ENCODE measurements at regions not wholly inside any gene's neighbourhood (a gene's known extent, or its start where the extent isn't known, plus 50 kb on each side); places are given as distances from the start of the nearest gene placed in this dataset.

DNA sequence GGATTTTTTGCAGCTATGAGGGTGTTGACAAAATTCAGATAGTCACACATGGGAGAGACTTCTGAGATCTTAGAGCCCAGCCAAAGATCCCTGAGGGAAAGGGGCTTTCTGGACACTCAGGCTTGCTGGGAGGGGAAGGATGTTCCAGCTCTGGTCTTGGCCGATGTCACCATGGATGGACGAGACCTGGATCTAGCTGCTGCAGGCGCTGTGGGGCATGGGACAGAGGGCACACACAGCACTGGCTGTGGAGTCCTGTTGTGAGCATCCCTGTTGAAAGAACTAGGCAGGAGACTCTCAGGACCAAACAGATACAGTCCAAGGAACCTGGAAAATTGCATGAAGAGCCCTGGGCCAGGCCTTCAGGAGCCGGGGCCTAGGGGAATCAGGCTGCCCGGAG lies 80.1 kb upstream of the SDK2 start:
- DNase-seq (ENCODE audit: low read depth, low spot score), result no peak
- CTCF ChIA-PET, result no interaction called here
- POLR2A ChIA-PET, result no interaction called here
- TF ChIP-seq, protein P1, sequence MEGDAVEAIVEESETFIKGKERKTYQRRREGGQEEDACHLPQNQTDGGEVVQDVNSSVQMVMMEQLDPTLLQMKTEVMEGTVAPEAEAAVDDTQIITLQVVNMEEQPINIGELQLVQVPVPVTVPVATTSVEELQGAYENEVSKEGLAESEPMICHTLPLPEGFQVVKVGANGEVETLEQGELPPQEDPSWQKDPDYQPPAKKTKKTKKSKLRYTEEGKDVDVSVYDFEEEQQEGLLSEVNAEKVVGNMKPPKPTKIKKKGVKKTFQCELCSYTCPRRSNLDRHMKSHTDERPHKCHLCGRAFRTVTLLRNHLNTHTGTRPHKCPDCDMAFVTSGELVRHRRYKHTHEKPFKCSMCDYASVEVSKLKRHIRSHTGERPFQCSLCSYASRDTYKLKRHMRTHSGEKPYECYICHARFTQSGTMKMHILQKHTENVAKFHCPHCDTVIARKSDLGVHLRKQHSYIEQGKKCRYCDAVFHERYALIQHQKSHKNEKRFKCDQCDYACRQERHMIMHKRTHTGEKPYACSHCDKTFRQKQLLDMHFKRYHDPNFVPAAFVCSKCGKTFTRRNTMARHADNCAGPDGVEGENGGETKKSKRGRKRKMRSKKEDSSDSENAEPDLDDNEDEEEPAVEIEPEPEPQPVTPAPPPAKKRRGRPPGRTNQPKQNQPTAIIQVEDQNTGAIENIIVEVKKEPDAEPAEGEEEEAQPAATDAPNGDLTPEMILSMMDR (IDR thresholded peaks at IDR 0.05; ENCODE audit: insufficient read depth, low read length, missing control alignments), result no peak
- H3K4me3 ChIP-seq (ENCODE audit: low read depth, low read length), result no peak overlapping the region

GRCh38 chr17:73724990-73725389 lies 80.7 kb upstream of the SDK2 start:
- CTCF ChIA-PET, result no interaction called here

DNA sequence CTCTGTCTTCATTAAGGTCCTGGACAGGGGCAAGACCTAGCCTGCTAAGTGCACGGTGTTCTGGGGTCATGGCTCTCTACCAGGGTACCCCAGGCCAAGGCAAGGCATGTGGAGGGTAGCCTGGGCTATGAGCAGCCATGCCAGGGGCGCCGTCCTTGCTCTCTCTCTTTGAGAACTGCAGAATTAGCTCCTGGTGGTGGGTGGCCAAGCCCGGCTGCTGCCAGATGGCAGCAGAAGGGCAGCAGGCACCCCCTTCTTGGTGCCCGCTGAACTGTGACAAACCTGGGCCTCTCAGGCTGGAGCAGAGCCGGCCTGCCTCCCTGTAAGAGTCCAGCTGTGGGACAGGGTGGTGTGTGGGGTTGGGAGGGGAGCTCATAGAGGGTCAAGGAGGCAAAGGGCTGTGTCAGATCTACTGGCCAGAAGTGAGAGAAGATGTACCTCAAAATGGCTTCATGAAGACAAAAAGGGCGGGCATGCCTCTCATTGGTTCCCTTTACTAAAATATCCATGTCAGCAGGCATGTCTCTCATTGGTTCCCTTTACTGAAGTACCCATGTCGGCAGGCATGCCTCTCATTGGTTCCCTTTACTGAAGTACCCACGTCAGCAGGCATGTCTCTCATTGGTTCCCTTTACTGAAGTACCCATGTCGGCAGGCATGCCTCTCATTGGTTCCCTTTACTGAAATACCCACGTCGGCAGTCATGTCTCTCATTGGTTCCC lies 81.7 kb upstream of the SDK2 start:
- POLR2A ChIA-PET, result no interaction called here
- CTCF ChIA-PET, result no interaction called here
- DNase-seq (ENCODE audit: low read depth, low spot score), result no peak
- TF ChIP-seq, protein P1 (IDR thresholded peaks at IDR 0.05; ENCODE audit: insufficient read depth, low read length, missing control alignments), result no peak
- no peak overlapping the region for H3K4me3 ChIP-seq (ENCODE audit: low read depth, low read length)

More at GRCh38 chr17:73724990-73725389, 80.7 kb upstream of the SDK2 start:
- POLR2A ChIA-PET, result no interaction called here
- no peak overlapping the region for H3K4me3 ChIP-seq (ENCODE audit: low read depth, low read length)
- DNase-seq (ENCODE audit: low read depth, low spot score), result no peak
- TF ChIP-seq, protein P1 (IDR thresholded peaks at IDR 0.05; ENCODE audit: insufficient read depth, low read length, missing control alignments), result no peak

DNA sequence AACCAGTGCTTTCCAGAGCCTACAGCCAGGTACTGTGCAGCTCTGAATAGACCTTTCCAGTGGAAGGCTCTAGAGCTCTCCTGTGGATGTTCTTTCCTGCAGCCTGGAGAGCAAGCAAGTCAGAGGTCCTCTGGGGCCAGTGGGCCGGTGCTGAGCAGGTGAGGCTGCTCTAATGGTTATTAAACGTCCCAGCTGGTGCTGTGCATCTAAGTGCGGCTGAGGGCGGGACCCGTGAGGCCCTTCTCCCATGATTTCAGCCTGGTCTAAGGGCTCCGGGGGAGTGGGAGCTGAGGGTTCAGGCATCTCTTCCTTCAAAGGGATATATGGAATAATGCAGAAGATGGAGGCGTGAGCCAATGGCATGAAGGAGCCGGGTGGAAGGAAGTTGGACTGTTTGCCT lies 83.7 kb upstream of the SDK2 start:
- CTCF ChIA-PET, result no interaction called here
- no peak for DNase-seq (ENCODE audit: low read depth, low spot score)
- no peak overlapping the region for H3K4me3 ChIP-seq (ENCODE audit: low read depth, low read length)
- TF ChIP-seq, protein P1 (IDR thresholded peaks at IDR 0.05; ENCODE audit: insufficient read depth, low read length, missing control alignments), result no peak
- POLR2A ChIA-PET, result no interaction called here

- TF ChIP-seq, protein P1 (IDR thresholded peaks at IDR 0.05; ENCODE audit: insufficient read depth, low read length, missing control alignments), result no peak
- DNase-seq (ENCODE audit: low read depth, low spot score), result no peak
- H3K4me3 ChIP-seq (ENCODE audit: low read depth, low read length), result no peak overlapping the region
- ChIA-PET POLR2A (no interaction called here), CTCF (no interaction called here)
Measured at GRCh38 chr17:73729101-73729500, 84.9 kb upstream of the SDK2 start.

DNA sequence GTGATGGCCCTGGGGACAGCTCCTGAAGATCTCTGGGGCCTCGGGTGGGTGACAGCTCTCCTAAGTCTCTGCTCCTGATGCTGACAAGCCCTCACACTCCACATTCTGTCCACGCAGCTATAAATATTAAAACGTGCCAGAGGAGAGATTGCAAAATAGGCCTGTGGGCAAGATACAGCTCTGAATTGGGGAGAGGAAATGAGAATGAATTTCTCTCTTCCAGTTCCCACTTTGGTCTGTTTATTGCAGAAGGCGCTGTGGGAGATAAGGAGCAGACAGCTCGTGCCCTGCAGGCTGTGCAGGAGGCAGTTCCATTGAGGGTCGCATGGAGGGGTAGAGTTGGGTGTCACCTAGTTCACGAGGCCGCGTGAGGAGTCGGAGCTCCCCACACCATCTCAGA lies 87.5 kb upstream of the SDK2 start:
- TF ChIP-seq, protein P1 (IDR thresholded peaks at IDR 0.05; ENCODE audit: insufficient read depth, low read length, missing control alignments), result no peak
- no peak overlapping the region for H3K4me3 ChIP-seq (ENCODE audit: low read depth, low read length)
- POLR2A ChIA-PET, result no interaction called here
- CTCF ChIA-PET, result interaction anchor here (0.6 kb wide), 1 partner anchor 425 kb away, joined by 4 read pairs; no protein-coding TSS in a partner anchor
- DNase-seq (ENCODE audit: low read depth, low spot score), result no peak

All from AG04449 (cell line).